G401.6 (cell line): ENCODE measurements at regions not wholly inside any gene's neighbourhood (a gene's known extent, or its start where the extent isn't known, plus 50 kb on each side); places are given as distances from the start of the nearest gene placed in this dataset.

Source experiments
- FAIRE-seq: peaks from 2 replicates; lab custom pipeline; 2012; peaks lifted over from hg19 to GRCh38; lab: Jason Lieb, UNC

DNA sequence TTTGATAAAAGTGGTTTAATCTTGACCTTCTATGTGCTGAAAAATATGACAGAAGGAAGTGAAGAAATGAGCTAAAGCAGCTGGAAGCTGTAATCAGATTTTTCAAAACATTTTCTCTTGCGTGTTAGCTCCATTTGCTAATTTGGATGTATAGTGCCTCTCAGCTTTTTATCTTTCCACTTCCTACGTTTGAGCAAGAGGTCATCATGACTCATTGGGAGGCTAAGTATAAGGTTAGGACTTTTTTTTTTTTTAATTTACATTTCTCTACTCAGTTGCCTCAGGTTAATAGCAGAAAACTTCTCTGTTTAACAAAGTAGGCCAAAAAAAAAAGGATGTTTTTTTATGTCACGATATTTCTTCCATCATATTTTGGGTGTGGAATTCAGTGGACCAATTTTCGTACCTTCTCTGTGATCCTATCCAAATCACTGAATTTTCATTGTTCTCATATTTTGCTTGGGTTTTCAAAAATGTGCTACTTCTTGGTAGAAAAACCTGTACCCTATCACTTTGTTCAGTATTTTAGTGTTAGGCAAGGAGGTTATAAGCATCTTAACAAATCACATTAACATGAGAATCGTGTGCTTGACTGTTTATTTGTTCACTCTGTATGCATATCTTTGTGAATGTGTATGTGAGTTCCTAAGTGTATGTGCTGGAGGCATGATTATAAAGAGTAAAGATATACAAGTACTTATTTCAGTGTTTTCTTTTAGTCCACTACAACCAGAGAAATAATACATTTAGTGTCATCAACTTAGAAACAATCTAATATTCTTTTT is 1028.3 kb upstream of the EYS start:
- FAIRE-seq = no peak

DNA sequence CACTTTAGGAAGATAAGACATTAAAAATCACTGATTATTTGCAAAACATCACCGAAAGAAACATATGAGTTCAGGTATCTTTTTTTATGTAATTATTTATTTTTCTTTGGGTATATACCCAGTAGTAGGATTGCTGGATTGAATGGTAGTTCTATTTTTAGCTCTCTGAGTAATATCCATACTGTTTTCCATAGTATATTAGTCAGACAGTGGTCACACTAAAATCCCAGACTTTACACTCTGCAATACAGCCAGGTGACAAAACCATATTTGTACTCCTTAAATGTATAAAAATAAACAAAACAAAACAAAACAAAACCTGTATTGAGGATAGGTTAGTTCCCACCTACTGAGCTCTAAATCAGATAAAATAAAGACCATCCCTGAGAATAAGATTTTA is 1024.3 kb upstream of the EYS start:
- no peak for FAIRE-seq

DNA sequence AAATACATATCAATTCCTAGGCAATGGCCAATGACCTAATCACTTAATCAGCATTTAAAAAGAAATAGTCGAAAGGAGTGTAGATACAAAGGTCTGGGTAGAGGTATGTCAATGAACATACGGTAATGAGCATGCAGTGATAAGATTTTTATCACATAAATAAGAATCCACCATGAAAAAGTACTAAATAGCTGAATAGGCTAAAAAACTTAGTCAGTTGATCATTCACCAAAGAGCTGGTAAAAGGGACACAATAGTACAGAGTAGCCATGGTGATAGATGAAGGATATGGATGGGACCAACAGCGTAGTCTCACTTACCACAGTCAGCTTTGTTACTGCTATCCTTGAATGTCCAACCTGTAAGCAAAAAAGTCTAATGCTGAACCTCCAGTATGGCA is 1018.6 kb upstream of the EYS start:
- FAIRE-seq = no peak

DNA sequence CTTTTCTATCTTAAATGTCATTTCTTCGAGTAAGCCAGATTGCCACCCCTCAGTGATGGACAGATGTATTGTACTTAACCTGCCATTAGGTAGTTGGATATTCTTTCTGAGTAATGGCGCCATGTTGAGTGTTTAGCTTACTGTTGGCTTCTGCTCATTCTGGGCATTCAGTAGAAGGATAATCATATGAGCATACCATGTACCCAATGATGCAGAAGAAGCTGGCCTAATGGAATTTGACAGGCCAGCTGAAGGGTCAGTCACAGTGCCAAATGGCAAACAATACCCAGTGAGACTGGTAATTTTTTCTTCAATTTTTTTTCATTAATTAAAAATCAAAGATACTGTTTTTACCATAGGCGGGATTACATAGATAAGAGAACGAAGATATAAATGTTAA is 1010.8 kb upstream of the EYS start:
- FAIRE-seq = no peak

DNA sequence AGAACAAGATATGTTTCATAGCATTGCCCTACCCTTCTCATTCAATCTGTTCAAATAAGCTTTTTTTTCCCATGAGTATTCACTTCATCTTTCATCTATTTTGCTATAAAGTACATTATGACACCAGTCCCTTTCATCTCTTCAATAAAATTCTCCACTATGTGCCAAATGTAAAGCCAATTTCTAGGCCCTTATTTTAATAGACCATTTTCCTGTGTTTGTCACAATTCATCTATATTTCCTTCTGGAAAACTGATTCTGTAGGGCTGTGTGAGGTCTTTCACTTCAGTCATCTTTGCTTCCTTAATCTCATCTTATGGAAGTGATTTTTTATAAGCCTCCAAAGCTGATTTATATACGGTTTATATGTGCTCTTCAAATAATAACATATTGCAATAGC is 992.4 kb upstream of the EYS start:
- no peak for FAIRE-seq

DNA sequence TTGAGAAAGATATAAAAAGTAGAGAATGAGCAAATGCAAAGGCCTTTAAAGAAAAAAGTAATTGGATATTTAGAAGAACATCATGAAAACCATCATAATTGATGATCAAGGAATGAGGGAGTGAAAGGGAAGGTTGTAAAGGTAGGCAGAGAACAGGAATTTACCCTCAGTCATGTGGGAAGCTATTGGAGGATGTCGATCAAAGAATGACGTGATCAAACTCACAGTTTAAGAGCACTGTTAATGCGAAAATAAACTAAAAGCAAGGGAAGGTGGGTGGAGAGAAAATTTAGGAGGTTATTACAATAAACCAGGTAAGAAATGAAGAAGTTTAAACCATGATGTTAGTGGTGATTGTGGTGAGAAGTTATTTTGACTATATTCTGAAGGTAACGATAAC is 982.6 kb upstream of the EYS start:
- FAIRE-seq = no peak

DNA sequence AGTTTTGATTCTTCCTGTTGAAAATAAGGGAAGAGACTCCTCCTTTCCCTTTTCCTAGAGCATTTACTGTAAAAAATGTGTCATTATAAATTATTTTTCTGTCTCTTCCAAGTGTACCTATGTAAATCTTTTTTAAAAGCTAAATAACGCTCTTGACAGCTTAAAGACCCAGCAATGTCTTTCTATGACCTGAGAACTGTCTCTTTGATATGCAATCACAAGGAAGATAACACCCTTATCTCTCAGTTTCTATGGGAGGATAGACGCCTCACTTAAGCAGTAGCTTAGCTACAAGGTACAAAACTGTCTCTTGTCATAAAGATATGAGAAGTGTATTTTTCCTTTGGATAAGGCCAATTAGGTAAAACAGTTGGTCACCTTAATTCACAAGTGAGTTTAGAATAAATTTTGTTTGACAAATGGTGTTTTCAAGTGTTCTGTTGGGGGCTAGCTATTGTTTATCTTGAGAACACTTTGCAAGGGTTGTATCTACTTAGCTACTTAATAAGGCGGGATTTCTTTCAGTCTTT is 980.6 kb upstream of the EYS start:
- no peak for FAIRE-seq

DNA sequence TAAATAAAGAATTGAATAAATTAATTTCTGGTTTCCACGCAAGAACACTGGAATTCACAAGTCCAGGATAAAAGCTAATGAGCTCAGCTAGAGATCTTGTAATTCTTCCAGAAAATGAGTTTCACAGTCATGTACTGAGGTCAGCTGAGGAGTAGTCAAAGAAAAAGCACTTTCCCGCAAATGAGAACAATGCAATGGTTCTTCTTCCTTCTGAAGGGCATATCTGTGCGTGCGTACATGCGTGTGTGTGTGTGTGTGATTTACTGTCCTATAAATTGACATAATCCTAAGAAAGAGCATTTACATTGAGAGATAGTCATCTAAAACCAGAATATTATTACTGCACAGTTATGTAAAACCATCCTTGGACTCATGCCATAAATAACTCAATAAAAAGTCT is 968.9 kb upstream of the EYS start:
- FAIRE-seq = no peak

DNA sequence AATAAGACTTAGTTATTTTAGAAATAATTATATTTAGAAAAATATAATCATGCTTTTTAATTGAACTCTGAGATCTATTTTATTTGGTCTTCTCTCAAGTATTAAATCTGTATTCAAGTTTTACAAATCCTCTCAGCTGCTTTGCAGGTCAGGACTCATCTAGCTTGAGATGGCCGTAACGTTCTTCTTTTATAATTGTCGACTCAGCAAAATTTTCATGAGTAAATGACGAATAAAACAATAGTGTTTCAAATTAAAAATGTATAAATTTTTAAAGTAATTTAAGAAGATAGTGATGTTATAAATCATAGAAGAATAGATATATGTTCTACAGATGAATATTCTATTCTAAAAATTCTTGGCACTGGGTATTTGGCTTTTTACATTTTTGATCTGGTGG is 957.1 kb upstream of the EYS start:
- no peak for FAIRE-seq

DNA sequence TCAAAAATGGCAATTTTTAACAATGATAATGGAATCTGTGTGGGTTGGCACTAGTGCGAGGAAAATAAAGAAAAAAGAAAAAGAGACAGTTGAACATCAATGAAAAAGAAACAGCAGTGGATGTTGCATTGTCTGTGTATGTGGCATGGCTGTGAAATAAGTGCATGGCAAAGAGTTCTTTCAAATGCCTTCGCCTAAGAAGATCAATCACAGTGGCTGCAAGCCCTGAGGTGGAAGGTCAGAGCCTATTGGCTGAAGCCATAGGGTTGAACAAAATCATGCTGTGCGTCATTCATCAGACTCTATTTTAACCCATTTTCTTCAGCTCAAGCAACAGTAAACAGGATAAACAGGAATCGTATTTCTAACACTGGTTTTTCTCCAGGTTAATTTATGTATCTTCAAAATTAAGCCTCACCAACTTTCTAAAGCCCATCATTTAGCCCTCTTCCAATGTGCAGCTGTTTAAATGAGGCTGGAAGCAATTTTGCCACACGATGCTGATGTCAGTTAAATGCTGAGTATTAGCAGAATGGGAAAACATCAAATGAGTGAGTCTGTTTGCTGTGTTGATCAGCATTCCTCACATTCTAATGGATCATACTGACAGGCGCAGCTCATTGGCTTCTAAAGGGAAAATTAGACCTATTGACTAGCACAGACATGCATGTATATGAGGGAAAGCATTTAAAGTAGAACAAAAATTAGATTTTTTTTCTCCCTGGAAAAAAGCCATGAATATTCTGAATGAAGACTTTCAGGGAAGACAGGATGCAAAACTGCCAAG is 955.9 kb upstream of the EYS start:
- FAIRE-seq = no peak

DNA sequence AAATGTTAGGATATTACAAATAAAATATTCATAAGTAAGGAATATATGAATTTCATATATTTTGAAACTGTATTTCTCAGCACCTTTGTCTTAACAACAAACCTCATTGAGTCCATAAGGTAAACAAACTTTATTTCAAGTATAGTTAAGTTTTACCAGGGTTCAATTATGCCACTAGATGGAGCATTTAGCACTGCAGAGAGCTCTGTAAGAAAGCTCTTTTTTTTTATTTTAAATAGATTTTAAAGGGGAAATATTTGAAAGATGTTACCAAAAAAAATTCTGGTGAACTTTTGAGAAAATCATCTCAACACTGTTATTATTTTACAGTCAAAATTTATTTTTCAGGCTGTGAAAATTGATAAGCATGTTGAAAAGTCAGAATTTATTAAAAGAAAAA is 955.2 kb upstream of the EYS start:
- FAIRE-seq = no peak

DNA sequence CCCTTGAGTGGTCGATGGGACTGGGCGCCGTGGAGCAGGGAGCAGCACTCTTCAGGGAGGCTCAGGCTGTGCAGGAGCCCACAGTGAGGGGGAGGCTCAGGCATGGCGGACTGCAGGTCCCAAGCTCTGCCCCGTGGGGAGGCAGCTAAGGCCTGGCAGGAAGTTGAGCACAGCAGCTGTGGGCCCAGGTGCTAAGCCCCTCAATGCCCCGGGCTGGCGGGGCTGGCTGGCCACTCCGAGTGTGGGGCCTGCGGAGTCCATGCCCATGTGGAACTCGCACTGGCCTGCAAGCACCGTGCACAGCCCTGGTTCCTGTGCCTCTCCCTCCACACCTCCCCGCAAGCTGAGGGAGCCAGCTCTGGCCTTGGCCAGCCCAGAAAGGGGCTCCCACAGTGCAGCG is 948.4 kb upstream of the EYS start:
- FAIRE-seq = no peak

DNA sequence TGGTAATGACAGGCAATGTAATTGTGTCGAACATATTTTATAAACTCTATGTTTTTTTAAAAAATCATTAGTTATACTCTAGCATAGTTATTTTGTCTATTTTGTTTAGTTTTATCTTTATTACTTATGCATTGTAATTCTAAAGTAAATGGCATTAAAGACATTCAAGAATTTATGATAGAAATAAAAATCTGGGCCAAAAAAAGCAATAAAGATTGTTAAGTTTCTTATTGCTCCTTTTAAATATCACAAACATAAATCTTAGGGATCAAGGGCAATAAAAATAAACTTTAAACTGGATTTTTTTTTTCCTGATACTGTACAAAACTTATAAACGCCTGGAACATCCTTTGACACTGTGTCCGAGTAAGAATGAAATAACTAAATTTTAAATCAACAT is 931.5 kb upstream of the EYS start:
- peak; percentile 51 for FAIRE-seq

DNA sequence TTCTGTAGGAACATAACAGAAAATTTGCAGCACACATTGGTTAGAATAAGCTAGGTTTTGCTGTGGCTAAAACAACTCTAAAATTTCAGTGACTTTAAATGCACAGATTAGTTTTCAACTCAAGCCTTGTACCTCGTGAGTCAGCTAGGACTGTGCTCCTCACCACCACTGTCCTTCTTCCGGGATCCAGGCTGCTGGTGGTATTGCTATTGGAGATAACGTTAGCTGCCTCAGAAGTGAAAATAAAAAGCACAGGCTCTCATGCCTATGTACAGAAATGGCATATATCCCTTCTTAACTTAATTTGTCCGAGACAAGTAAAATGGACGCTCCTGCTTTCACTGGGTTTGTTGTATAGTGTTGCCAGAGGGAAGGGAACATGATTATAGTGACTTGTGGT is 931.1 kb upstream of the EYS start:
- FAIRE-seq = no peak

DNA sequence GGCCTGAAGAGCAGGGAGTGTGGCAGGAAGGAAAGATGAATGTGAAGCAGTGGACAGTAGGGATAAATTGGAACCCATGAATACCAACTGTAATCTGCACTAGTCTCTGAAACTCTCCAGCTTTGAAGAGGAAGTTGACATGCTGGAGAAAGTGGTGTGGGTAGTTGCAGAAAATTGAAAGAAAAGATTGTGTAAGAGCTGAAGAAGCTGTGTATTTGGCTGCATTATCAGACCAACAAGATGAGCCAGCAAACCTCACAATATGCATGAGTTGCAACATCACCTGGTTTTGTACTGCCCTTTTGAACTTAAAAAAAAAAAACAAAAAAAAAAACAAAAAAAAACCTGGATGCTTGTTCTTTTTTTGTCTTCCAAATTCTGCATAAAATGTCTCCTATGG is 921.9 kb upstream of the EYS start:
- FAIRE-seq = no peak

DNA sequence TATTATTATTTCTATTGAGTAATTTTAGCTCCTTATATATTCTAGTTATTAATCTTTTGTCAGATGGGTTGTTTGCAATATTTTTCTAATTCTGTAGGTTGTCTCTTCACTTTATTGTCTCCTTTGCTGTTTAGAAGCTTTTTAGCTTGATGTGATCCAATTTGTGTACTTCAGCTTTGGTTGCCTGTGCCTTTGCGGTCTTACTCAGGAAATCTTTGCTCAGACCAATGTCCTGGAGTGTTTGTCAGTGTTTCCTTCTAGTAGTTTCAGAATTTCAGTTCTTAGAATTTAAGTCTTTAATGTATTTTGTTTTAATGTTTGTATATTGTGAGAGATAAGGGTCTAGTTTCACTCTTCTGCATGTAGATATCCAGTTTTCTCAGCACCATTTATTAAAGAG is 916.0 kb upstream of the EYS start:
- FAIRE-seq = no peak

DNA sequence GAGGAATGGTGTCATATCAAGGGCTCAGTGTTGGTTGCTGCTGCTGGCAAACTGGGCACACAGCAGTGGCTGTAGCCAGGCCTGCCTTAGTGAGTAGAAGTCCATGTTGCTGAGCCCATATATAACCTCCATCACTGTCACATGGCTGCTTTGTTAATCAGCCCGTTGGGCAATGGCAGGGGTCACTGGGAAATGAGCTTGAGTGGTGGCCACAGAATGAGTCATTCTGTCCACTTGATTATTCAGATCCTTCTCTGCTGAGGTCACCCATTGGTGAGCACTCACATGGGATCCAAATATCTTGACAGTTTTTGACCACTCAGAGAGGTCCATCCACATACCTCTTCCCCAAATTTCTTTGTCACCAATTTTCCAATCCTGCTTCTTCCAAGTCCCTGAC is 898.9 kb upstream of the EYS start:
- FAIRE-seq = no peak

DNA sequence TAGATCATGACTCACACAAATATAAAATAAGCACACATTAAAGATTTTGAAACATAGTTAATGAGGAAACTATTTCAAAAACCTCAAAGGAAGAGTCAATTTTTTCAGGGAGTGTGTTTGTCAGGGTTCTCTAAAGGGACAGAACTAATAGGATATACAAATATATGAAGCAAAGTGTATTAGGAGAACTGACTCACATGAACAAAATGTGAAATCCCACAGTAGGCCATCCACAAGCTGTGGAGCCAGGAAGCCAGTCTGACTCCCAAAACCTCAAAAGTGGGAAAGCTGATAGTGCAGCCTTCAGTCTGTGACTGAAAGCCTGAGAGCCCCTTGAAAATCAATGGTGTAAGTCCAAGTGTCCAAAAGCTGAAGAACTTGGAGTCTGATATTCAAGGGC is 898.0 kb upstream of the EYS start:
- FAIRE-seq = no peak

DNA sequence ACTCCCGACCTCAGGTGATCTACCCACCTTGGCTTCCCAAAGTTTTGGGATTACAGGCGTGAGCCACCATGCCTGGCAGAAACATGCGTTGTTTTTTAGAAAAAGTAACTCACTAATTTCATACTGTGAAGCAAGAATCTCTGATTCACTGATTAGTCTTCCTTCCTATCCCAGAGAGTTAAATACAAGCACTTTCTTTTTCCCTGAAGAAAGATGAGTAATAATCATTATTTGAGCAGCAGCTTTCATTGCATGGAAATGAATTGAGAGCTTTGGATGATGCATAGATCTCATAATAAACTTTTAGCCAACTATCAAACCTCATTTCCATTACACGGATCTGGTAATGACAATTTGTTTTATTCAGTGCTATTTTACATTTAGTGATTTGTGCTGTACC is 892.5 kb upstream of the EYS start:
- no peak for FAIRE-seq

DNA sequence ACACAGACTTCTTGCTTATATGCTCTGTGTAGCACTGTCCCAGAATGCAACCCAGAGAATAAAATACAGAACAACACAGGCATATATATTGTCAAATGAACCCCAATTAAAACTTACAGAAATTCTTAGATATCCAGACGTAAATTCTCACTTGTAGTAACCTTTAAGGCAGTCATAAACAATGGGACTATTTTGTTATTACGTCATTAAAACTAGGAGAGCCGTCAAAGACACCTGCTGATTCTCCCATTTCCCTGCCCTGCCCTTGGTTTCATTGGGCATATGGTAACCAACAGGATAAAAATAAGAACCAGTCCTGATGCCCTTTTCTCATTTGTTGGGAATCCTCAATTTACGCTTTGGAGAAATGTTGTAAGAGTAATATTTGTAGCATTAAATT is 871.3 kb upstream of the EYS start:
- no peak for FAIRE-seq

DNA sequence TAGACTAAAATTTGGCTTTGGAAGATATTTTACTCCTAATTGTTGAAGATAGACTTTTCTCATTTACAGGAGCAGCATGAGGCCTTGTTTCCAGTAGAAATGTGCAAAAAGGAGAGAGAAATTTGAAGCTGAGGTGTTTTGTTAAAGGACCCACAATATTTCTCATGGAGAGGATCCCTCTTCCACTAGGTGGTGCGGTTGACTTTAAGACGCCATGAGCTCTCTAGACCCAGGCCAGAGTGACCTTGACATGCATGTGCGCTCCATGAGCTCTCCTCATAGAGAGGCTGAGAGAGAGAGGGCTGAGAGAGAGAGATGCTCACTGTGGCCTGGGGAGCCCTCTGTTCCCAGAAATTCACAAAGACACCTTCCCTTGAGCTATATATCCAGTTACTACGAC is 861.2 kb upstream of the EYS start:
- no peak for FAIRE-seq

DNA sequence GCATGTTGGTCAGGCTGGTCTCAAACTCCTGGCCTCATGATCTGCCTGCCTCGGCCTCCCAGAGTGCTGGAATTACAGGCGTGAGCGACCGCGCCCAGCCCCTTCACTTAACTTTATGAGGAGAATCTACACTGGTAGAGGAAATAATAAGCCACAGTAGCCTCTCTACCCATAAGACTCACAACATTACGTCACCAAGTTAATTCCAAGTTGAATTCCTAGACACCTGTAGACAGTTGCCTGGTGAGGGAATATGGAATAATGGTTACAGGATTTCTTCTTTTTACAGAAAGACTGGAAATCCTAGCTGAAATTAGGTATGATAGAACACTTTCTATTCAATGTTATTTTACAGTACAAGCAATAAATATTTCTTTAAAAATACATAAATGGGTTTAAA is 854.5 kb upstream of the EYS start:
- no peak for FAIRE-seq

DNA sequence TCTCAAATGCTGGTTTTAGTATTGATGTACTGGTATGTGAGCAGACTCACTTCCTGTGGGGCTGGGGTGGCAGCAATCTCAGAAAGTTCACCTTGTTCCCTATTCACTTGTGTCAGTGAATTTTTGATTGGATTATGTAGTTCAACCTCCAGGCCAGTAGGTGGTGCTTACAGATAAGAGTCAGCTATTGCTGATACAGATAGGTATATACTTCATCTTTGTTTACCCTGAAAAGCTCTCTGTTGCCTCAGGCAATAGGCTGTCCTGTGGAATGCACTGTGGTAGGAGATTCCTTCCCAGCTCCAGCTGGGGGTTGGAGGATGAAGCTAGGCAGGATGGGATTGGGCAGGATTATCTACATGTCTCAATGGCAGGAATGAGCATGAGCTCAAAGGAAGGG is 851.2 kb upstream of the EYS start:
- FAIRE-seq = no peak

DNA sequence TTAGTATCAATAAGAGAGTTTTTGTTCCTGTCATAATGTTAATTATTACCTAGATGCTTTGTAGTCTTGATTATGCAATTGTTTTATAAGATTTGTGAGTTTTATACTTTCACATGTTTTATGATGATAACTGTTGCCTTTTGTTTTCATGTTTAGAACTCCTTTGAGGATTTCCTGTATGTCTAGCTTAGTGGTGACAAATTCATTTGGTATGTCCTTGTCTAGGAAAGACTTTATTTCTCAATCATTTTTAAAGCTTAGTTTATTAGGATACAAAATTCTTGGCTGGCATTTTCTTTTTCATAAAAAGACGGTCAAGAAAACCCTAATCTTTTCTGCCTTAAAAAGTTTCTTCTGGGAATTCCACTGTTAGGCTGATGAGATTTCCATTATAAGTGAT is 849.9 kb upstream of the EYS start:
- no peak for FAIRE-seq
